ENCODE measurements at regions not wholly inside any gene's neighbourhood (a gene's known extent, or its start where the extent isn't known, plus 50 kb on each side); places are given as distances from the start of the nearest gene placed in this dataset.

DNA sequence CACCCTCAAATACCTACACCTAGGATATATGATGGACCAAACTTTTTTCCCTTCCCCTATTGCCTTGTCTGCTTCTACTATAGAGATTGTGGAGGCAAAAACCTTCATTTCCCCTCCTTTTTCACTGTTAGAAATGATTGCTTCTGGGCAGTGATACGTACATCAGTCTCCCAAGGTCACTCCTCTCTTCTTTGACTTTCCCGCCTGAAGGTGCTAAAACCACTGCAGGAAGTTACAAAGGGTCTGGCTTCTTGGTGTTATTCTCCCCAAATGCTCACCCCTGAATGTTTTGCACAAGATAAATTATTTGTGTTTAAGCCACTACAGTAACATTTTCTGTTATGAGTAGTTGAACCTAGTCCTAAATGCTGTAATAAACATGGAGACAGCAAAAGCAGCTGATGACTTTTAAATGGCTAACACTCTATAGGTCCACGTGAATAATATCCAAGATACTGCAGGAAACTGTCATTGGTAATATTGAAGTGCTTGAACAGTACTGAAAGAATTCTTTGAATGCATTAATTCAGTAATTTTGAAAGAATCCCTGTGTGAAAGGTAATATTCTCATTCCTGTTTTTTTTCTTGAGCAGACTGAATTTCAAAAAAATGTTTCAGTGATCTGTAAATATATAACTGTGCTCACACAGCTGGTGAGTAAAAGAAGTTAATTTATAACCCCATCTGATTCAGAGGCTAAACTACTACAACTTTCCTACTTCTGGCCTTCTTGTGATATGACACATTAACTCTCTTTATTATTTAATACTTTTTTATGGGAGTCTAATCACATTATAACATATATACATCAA is 865.1 kb downstream of the EFNB2 start:
- Histone ChIP-seq H3K4me1 (ENCODE audit: insufficient read depth, low read length, poor library complexity, severe bottlenecking) (no peaks in the 10 kb centered on the region), H2AFZ (ENCODE audit: low read length) (no peak overlapping the region), H3K9me2 (ENCODE audit: insufficient read depth, low read length) (no peaks in the 10 kb centered on the region), H3K36me3 (ENCODE audit: insufficient read depth, low read length) (no peaks in the 10 kb centered on the region), H4K20me1 (ENCODE audit: insufficient read depth, low read length) (no peaks in the 10 kb centered on the region), H3K79me2 (ENCODE audit: insufficient read depth, low read depth, low read length) (no peaks in the 10 kb centered on the region), H3K9me3 (ENCODE audit: low read length) (no peaks in the 10 kb centered on the region), H3K4me2 (ENCODE audit: low read length) (no peak overlapping the region), H3K27ac (ENCODE audit: low read depth, low read length, poor library complexity, severe bottlenecking) (no peak overlapping the region), H3K4me3 (ENCODE audit: low read depth, low read length, poor library complexity, severe bottlenecking) (no peak overlapping the region)
- ChIA-PET POLR2A (no interaction called here), CTCF (ENCODE audit: unreplicated experiment) (no interaction called here)
- DNase-seq (ENCODE audit: low spot score): no peak
- TF ChIP-seq EZH2phosphoT487 (IDR thresholded peaks at IDR 0.05; ENCODE audit: borderline replicate concordance, low read depth, low read length): no peak
- TF ChIP-seq, protein P1, sequence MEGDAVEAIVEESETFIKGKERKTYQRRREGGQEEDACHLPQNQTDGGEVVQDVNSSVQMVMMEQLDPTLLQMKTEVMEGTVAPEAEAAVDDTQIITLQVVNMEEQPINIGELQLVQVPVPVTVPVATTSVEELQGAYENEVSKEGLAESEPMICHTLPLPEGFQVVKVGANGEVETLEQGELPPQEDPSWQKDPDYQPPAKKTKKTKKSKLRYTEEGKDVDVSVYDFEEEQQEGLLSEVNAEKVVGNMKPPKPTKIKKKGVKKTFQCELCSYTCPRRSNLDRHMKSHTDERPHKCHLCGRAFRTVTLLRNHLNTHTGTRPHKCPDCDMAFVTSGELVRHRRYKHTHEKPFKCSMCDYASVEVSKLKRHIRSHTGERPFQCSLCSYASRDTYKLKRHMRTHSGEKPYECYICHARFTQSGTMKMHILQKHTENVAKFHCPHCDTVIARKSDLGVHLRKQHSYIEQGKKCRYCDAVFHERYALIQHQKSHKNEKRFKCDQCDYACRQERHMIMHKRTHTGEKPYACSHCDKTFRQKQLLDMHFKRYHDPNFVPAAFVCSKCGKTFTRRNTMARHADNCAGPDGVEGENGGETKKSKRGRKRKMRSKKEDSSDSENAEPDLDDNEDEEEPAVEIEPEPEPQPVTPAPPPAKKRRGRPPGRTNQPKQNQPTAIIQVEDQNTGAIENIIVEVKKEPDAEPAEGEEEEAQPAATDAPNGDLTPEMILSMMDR (conservative IDR thresholded peaks at IDR 0.05; ENCODE audit: low read length): no peak
- no TSS peak for BruUV-seq (replicated peaks)
- intact Hi-C loops (cut with micrococcal nuclease; ENCODE audit: unreplicated experiment): no loop called here

DNA sequence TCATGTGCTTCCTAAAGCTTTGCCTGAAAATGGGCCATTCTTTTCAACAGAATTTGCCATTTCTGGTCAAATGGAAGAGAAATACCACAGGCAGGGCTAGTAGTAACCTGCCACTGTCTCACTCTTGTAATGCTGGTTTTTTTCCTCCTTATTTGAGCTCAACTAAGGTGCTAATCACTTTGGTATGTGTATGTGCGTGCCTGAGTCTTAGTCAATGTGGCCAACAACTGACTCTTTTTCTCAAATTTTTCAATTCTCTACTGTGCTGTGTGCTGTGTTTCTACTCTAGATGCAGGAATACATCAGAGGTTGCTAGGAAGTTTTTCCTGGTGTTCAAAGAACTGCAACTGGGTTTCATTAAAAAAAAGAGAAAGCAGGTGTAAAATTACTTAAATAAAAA is 870.2 kb downstream of the EFNB2 start:
- Histone ChIP-seq H3K36me3 (ENCODE audit: insufficient read depth, low read length) (no peaks in the 10 kb centered on the region), H3K4me1 (ENCODE audit: insufficient read depth, low read length, poor library complexity, severe bottlenecking) (no peaks in the 10 kb centered on the region), H3K79me2 (ENCODE audit: insufficient read depth, low read depth, low read length) (no peaks in the 10 kb centered on the region), H3K27ac (ENCODE audit: low read depth, low read length, poor library complexity, severe bottlenecking) (no peak overlapping the region), H2AFZ (ENCODE audit: low read length) (no peak overlapping the region), H3K9me3 (ENCODE audit: low read length) (no peaks in the 10 kb centered on the region), H3K9me2 (ENCODE audit: insufficient read depth, low read length) (no peaks in the 10 kb centered on the region), H3K4me2 (ENCODE audit: low read length) (no peak overlapping the region), H3K4me3 (ENCODE audit: low read depth, low read length, poor library complexity, severe bottlenecking) (no peak overlapping the region), H4K20me1 (ENCODE audit: insufficient read depth, low read length) (no peaks in the 10 kb centered on the region)
- TF ChIP-seq, protein P1 (conservative IDR thresholded peaks at IDR 0.05; ENCODE audit: low read length): no peak
- TF ChIP-seq EZH2phosphoT487 (IDR thresholded peaks at IDR 0.05; ENCODE audit: borderline replicate concordance, low read depth, low read length): no peak
- ChIA-PET POLR2A (no interaction called here), CTCF (ENCODE audit: unreplicated experiment) (no interaction called here)
- intact Hi-C loops (cut with micrococcal nuclease; ENCODE audit: unreplicated experiment): no loop called here
- DNase-seq (ENCODE audit: low spot score): no peak
- BruUV-seq (replicated peaks): no TSS peak

DNA sequence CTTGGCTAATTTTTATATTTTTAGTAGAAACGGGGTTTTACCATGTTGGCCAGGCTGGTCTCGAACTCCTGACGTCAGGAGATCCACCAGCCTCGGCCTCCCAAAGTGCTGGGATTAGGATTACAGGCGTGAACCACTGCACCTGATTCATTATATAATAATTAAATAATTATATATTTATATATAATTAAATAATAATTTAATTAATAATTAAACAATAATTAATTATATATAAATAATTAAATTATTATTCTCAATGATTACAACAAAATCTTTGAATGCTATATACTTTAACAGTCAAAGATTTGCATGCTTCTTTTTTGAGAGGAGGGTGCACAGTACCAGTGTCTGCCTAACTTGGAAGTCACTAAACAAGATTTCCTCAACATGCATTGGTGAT is 872.3 kb downstream of the EFNB2 start:
- no peak overlapping the region for H2AFZ ChIP-seq (ENCODE audit: low read length)
- no peaks in the 10 kb centered on the region for H3K4me1 ChIP-seq (ENCODE audit: insufficient read depth, low read length, poor library complexity, severe bottlenecking)
- H4K20me1 ChIP-seq (ENCODE audit: insufficient read depth, low read length): no peaks in the 10 kb centered on the region
- ChIA-PET POLR2A (no interaction called here), CTCF (ENCODE audit: unreplicated experiment) (no interaction called here)
- H3K9me2 ChIP-seq (ENCODE audit: insufficient read depth, low read length): no peaks in the 10 kb centered on the region
- TF ChIP-seq, protein P1 (conservative IDR thresholded peaks at IDR 0.05; ENCODE audit: low read length): no peak
- TF ChIP-seq EZH2phosphoT487 (IDR thresholded peaks at IDR 0.05; ENCODE audit: borderline replicate concordance, low read depth, low read length): no peak
- no peak overlapping the region for H3K27ac ChIP-seq (ENCODE audit: low read depth, low read length, poor library complexity, severe bottlenecking)
- H3K9me3 ChIP-seq (ENCODE audit: low read length): no peaks in the 10 kb centered on the region
- H3K36me3 ChIP-seq (ENCODE audit: insufficient read depth, low read length): no peaks in the 10 kb centered on the region
- no peak overlapping the region for H3K4me3 ChIP-seq (ENCODE audit: low read depth, low read length, poor library complexity, severe bottlenecking)
- intact Hi-C loops (cut with micrococcal nuclease; ENCODE audit: unreplicated experiment): no loop called here
- DNase-seq (ENCODE audit: low spot score): no peak
- no peak overlapping the region for H3K4me2 ChIP-seq (ENCODE audit: low read length)
- H3K79me2 ChIP-seq (ENCODE audit: insufficient read depth, low read depth, low read length): no peaks in the 10 kb centered on the region
- no TSS peak for BruUV-seq (replicated peaks)

Measured in OCI-LY7 (cell line).